ENCODE measurements at regions not wholly inside any gene's neighbourhood (a gene's known extent, or its start where the extent isn't known, plus 50 kb on each side); places are given as distances from the start of the nearest gene placed in this dataset.

GRCh38 chr9:32291370-32291769, 93.1 kb upstream of the ACO1 start:
- Histone ChIP-seq H3K4me3 (ENCODE audit: low read depth, low read length) (no peak overlapping the region), H3K27me3 (ENCODE audit: control insufficient read depth, insufficient read depth, low read length) (no peaks in the 10 kb centered on the region), H3K36me3 (ENCODE audit: control insufficient read depth, insufficient read depth, low read length) (no peaks in the 10 kb centered on the region)
- no peak for TF ChIP-seq CTCF (IDR thresholded peaks at IDR 0.05; ENCODE audit: insufficient read depth, low read length, poor library complexity, severe bottlenecking)
- no peak for DNase-seq (ENCODE audit: low read depth)

- DNase-seq (ENCODE audit: low read depth) = no peak
- TF ChIP-seq CTCF (IDR thresholded peaks at IDR 0.05; ENCODE audit: insufficient read depth, low read length, poor library complexity, severe bottlenecking) = no peak
- H3K4me3 ChIP-seq (ENCODE audit: low read depth, low read length) = no peak overlapping the region
- no peaks in the 10 kb centered on the region for H3K36me3 ChIP-seq (ENCODE audit: control insufficient read depth, insufficient read depth, low read length)
- H3K27me3 ChIP-seq (ENCODE audit: control insufficient read depth, insufficient read depth, low read length) = no peaks in the 10 kb centered on the region
Observed at GRCh38 chr9:32292611-32293010, 91.8 kb upstream of the ACO1 start.

GRCh38 chr9:32293091-32293490, 91.4 kb upstream of the ACO1 start:
- Histone ChIP-seq H3K27me3 (ENCODE audit: control insufficient read depth, insufficient read depth, low read length) (no peaks in the 10 kb centered on the region), H3K4me3 (ENCODE audit: low read depth, low read length) (no peak overlapping the region), H3K36me3 (ENCODE audit: control insufficient read depth, insufficient read depth, low read length) (no peaks in the 10 kb centered on the region)
- no peak for DNase-seq (ENCODE audit: low read depth)
- no peak for TF ChIP-seq CTCF (IDR thresholded peaks at IDR 0.05; ENCODE audit: insufficient read depth, low read length, poor library complexity, severe bottlenecking)

- TF ChIP-seq CTCF (IDR thresholded peaks at IDR 0.05; ENCODE audit: insufficient read depth, low read length, poor library complexity, severe bottlenecking) = no peak
- DNase-seq (ENCODE audit: low read depth) = no peak
- H3K4me3 ChIP-seq (ENCODE audit: low read depth, low read length) = no peak overlapping the region
- no peaks in the 10 kb centered on the region for H3K27me3 ChIP-seq (ENCODE audit: control insufficient read depth, insufficient read depth, low read length)
- no peaks in the 10 kb centered on the region for H3K36me3 ChIP-seq (ENCODE audit: control insufficient read depth, insufficient read depth, low read length)
Observed at GRCh38 chr9:32294106-32294505, 90.3 kb upstream of the ACO1 start.

GRCh38 chr9:32300373-32300772, 84.1 kb upstream of the ACO1 start:
- TF ChIP-seq CTCF (IDR thresholded peaks at IDR 0.05; ENCODE audit: insufficient read depth, low read length, poor library complexity, severe bottlenecking) = no peak
- H3K27me3 ChIP-seq (ENCODE audit: control insufficient read depth, insufficient read depth, low read length) = no peaks in the 10 kb centered on the region
- no peak for DNase-seq (ENCODE audit: low read depth)
- H3K36me3 ChIP-seq (ENCODE audit: control insufficient read depth, insufficient read depth, low read length) = no peaks in the 10 kb centered on the region
- H3K4me3 ChIP-seq (ENCODE audit: low read depth, low read length) = no peak overlapping the region

- no peak for TF ChIP-seq CTCF (IDR thresholded peaks at IDR 0.05; ENCODE audit: insufficient read depth, low read length, poor library complexity, severe bottlenecking)
- H3K27me3 ChIP-seq (ENCODE audit: control insufficient read depth, insufficient read depth, low read length) = no peaks in the 10 kb centered on the region
- no peak overlapping the region for H3K4me3 ChIP-seq (ENCODE audit: low read depth, low read length)
- DNase-seq (ENCODE audit: low read depth) = no peak
- H3K36me3 ChIP-seq (ENCODE audit: control insufficient read depth, insufficient read depth, low read length) = no peaks in the 10 kb centered on the region
Observed at GRCh38 chr9:32304495-32304894, 79.9 kb upstream of the ACO1 start.

All from kidney epithelial cell (primary cell).